ENCODE measurements at regions not wholly inside any gene's neighbourhood (a gene's known extent, or its start where the extent isn't known, plus 50 kb on each side); places are given as distances from the start of the nearest gene placed in this dataset.

GRCh38 chr11:16474659-16475058, 118.3 kb upstream of the SOX6 start:
- no peak for TF ChIP-seq JUN (IDR thresholded peaks at IDR 0.05)
- no peak for TF ChIP-seq POLR2A (IDR thresholded peaks at IDR 0.05; ENCODE audit: low read length)
- TF ChIP-seq, protein P1, sequence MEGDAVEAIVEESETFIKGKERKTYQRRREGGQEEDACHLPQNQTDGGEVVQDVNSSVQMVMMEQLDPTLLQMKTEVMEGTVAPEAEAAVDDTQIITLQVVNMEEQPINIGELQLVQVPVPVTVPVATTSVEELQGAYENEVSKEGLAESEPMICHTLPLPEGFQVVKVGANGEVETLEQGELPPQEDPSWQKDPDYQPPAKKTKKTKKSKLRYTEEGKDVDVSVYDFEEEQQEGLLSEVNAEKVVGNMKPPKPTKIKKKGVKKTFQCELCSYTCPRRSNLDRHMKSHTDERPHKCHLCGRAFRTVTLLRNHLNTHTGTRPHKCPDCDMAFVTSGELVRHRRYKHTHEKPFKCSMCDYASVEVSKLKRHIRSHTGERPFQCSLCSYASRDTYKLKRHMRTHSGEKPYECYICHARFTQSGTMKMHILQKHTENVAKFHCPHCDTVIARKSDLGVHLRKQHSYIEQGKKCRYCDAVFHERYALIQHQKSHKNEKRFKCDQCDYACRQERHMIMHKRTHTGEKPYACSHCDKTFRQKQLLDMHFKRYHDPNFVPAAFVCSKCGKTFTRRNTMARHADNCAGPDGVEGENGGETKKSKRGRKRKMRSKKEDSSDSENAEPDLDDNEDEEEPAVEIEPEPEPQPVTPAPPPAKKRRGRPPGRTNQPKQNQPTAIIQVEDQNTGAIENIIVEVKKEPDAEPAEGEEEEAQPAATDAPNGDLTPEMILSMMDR (IDR thresholded peaks at IDR 0.05) = no peak
- TF ChIP-seq TP53 (CRISPR knock-in tag; IDR thresholded peaks at IDR 0.05) = no peak
- no peak for TF ChIP-seq REST (IDR thresholded peaks at IDR 0.05)

All from A549 (cell line).